Subcutaneous abdominal adipose tissue (tissue), 5 donors: ENCODE measurements at regions not wholly inside any gene's neighbourhood (a gene's known extent, or its start where the extent isn't known, plus 50 kb on each side); places are given as distances from the start of the nearest gene placed in this dataset.
"Not testable (repeated sequence)": the region's sequence is repeated elsewhere in the genome, so short reads cannot be mapped to it uniquely, and the experiment has no call there.

Source experiments
- H3K27ac ChIP-seq: one replicate; pipeline ENCODE4 v1.7.0; 2013; ENCODE audit warnings: low read depth, mild to moderate bottlenecking, inconsistent platforms, low read length, moderate library complexity
- H3K27me3 ChIP-seq, 5 donors: one replicate each; pipeline ENCODE4 v1.7.0; 2013; ENCODE audit warnings: low read length in 5 of 5, inconsistent platforms in 1 of 5; ENCODE audit not compliant: control insufficient read depth in 5 of 5, insufficient read depth in 4 of 5
- H3K36me3 ChIP-seq, 5 donors: one replicate each; pipeline ENCODE4 v1.7.0; 2013; ENCODE audit warnings: low read length in 5 of 5; ENCODE audit not compliant: control insufficient read depth in 5 of 5, insufficient read depth in 5 of 5
- H3K4me1 ChIP-seq, 5 donors: one replicate each; pipeline ENCODE4 v1.7.0; 2013; ENCODE audit warnings: low read length in 5 of 5, mild to moderate bottlenecking in 3 of 5, moderate library complexity in 1 of 5; ENCODE audit not compliant: control insufficient read depth in 5 of 5, insufficient read depth in 5 of 5
- H3K4me3 ChIP-seq, 5 donors: one replicate each; pipeline ENCODE4 v1.7.0; 2013; ENCODE audit warnings: low read length in 5 of 5, low read depth in 1 of 5
- H3K9ac ChIP-seq, 5 donors: one replicate each; pipeline ENCODE4 v1.7.0; 2013; ENCODE audit warnings: low read length in 5 of 5, mild to moderate bottlenecking in 4 of 5, moderate library complexity in 3 of 5
- H3K9me3 ChIP-seq, 5 donors: one replicate each; pipeline ENCODE4 v1.7.0; 2013; ENCODE audit warnings: low read length in 5 of 5; ENCODE audit not compliant: control insufficient read depth in 5 of 5
- donor health status: healthy.
- donor health status: healthy.
- donor health status: healthy.
- donor health status: healthy.
- donor health status: healthy.

GRCh38 chr3:152774230-152774629 is 60.7 kb upstream of the P2RY1 start:
- not testable (repeated sequence) for H3K36me3 ChIP-seq, H3K27ac ChIP-seq, H3K27me3 ChIP-seq, H3K4me3 ChIP-seq, H3K4me1 ChIP-seq, H3K9me3 ChIP-seq, H3K9ac ChIP-seq

GRCh38 chr3:152778022-152778421 is 56.9 kb upstream of the P2RY1 start:
- peaks cover 0 to 7% (median 0%) of the 10 kb centered on the region in 5 donors for H3K4me1 ChIP-seq
- no peaks in the 10 kb centered on the region for H3K9me3 ChIP-seq
- no peak overlapping the region for H3K27ac ChIP-seq
- H3K27me3 ChIP-seq = no peaks in the 10 kb centered on the region
- H3K36me3 ChIP-seq = no peaks in the 10 kb centered on the region
- no peak overlapping the region for H3K9ac ChIP-seq
- H3K4me3 ChIP-seq = no peak overlapping the region

GRCh38 chr3:152779653-152780052 is 55.3 kb upstream of the P2RY1 start:
- H3K9ac ChIP-seq = no peak overlapping the region
- H3K36me3 ChIP-seq = no peaks in the 10 kb centered on the region
- H3K4me1 ChIP-seq = peaks cover 0 to 7% (median 0%) of the 10 kb centered on the region in 5 donors
- no peaks in the 10 kb centered on the region for H3K9me3 ChIP-seq
- no peak overlapping the region for H3K4me3 ChIP-seq
- H3K27me3 ChIP-seq = no peaks in the 10 kb centered on the region
- H3K27ac ChIP-seq = no peak overlapping the region

DNA sequence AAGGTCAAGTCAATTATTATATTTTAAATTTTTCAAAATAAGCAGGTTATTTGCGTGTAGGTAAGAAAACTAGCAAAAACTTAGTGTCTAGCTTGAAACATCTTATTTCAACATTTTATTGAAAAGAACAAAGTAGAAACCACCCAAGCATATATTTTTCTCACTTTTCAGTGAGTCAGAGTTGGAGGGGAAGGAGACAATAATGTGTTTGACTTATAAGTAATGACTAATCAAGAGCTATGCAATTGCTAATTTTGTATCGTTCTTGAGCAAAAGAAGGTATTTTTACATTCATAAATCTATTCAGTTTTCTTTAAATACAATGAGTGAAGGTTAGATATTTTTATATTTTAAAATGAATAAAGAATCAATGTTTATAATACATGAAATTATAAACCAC is 54.4 kb upstream of the P2RY1 start:
- Histone ChIP-seq H3K9ac (no peak overlapping the region), H3K27me3 (no peaks in the 10 kb centered on the region), H3K4me3 (no peak overlapping the region), H3K9me3 (no peaks in the 10 kb centered on the region), H3K36me3 (no peaks in the 10 kb centered on the region), H3K4me1 (peaks cover 0 to 7% (median 0%) of the 10 kb centered on the region in 5 donors), H3K27ac (no peak overlapping the region)

GRCh38 chr3:152785051-152785450 is 49.9 kb upstream of the P2RY1 start:
- H3K27ac ChIP-seq = no peak overlapping the region
- H3K36me3 ChIP-seq = no peaks in the 10 kb centered on the region
- no peaks in the 10 kb centered on the region for H3K27me3 ChIP-seq
- peaks cover 0 to 7% (median 2%) of the 10 kb centered on the region in 5 donors for H3K9me3 ChIP-seq
- H3K4me1 ChIP-seq = peaks cover 0 to under 1% (median 0%) of the 10 kb centered on the region in 5 donors
- no peak overlapping the region for H3K4me3 ChIP-seq
- H3K9ac ChIP-seq = no peak overlapping the region
